Kidney glomerular epithelial cell (primary cell): ENCODE measurements at regions not wholly inside any gene's neighbourhood (a gene's known extent, or its start where the extent isn't known, plus 50 kb on each side); places are given as distances from the start of the nearest gene placed in this dataset.

Source experiments
- DNase-seq: peaks from one replicate; lab custom pipeline; 2025; lab: John Stamatoyannopoulos, UW

DNA sequence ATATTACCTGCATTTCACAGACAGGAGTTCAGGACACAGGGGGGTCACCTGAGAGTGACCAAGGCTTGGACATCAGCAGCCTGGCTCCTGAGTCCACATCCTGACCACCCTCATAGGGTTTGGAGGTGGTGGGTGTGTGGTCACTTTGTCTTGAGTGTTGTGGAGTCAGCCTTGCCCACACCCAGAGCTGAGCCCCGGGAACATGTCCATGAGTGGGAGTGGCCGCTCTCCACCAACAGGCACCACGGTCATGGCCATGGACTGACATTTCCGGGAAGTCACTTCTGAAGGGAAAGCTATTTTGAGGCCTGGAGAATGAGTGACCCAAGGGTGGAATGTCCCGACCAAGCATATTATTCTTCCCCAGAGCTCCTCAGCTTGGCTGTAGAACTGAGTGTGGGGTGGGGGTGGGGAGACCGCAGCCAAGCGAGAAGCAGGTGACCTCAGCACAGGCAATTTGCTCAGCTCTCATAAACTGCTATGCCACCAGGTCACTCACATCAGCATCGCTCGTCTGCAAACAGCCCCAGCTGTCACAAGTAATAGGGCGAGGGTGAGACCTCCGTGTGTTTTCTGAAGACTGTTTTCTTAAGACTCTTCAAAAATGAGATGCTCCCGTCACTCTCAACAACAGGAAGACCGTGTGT, 348.6 kb upstream of the CDH4 start:
- DNase-seq: no peak

DNA sequence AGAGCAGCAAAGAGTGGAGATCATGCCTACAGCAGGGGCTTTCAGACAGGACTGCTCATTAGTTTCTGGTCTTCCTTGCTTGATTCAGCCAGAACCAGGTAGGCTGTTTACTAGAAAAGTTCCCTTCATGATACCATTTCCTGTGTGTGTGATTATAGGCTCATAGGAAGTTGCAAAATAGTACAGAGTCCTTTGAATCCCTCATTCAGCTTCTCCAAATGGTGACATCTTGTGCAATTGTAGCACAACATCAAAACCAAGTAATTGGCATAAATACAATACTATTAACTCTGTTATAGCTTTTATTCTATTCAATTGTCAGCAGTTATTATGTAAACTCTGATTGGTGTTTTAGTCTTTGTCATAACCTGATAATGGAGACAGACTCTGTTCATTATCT, 347.3 kb upstream of the CDH4 start:
- DNase-seq: no peak

DNA sequence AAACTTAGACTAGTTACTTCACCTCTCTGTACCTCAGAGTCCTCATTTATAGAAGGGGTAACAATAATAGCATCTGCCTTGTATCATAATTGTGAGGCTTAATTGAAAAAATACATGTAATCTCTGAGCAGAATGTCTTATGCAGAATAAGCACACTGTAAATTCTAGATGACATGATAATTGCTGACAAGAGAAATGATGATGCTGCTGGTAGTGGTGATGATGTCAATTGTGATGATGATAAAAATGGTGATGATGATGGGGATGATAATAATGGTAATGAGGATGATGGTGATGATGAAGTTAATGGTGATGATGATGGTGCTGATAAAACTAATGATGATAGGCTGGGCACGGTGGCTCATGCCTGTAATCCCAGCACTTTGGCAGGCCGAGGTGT, 346.1 kb upstream of the CDH4 start:
- DNase-seq: no peak

DNA sequence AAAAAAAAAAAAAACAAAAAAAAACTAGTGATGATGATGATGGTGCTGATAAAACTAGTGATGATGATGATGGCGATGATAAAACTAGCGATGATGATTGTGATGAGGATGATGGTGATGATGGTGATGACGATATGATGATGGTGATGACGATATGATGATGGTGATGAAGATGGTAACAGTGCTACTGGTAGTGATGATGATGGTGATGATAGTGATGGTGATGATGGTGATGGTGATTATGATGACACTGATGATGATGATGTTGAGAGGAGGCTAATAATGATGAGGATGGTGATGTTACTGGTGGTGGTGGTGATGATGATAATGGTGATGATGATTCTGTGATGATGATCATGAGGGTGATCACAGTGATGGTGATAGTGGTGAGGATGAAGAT, 345.5 kb upstream of the CDH4 start:
- DNase-seq: no peak

DNA sequence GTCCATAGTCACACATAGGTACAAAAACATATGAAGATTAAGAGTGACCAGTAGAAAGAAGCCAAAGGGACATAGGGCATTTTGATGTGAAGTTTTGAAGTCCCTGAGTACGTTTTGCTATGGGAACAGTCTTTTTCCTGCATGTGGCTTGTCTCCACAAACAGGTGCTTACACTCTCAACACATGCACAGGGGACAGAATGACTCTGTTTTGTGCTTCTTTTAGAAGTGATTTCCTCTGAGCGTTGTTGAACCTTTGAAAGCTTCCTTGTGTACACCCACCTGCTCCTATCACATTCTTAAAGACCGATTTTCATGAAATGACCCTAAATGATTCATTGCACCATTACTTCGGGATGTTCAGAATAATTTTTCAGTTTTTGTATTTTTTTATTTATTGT, 338.8 kb upstream of the CDH4 start:
- DNase-seq: no peak

DNA sequence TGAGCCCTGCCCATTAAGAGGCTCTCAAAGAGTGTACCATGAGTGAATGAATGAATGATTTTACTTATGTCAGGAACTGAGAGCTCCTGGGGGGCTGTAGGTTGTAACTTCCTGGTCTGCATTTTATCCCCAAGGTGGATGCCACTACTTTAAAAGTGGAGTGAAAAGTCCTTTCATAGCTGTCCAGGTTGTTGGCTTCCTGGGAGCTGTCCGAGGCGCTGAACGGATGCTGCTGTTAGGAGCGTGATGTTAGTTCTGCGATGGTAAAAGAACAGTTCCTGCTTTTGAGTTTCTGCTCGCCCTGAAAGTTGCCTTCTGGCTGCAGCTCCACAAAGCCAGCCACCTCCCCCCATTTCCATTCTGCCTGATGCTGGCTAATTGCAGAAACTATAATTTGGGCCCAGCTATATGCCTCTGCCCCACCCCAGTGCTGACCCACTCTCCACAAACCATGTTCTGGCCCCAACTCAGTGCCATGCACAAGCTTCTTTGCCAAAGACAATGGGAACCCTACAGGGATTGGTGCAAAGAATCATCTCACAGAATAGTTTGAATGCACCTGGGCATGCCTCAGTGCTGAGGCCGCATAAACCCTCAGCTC, 330.9 kb upstream of the CDH4 start:
- peak; percentile 16 for DNase-seq

DNA sequence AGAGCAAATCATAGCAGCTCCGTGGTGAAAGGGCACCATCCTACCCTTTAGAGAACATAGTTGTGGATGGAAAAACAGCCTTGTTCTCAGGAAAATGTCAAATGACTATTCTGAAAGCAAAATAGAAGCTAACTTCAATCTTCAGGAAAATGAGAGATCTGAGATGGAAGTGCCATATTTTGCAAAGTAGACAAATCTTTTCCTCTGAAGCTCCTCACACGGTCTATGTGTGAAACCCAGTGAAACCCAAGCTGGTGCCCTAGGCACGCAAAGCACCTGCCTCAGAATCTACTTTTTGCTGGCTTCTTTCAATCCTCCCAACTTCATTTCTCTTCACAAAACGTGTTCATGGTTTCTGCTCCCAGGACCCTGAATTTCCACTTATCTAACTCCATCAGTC, 325.2 kb upstream of the CDH4 start:
- DNase-seq: no peak

DNA sequence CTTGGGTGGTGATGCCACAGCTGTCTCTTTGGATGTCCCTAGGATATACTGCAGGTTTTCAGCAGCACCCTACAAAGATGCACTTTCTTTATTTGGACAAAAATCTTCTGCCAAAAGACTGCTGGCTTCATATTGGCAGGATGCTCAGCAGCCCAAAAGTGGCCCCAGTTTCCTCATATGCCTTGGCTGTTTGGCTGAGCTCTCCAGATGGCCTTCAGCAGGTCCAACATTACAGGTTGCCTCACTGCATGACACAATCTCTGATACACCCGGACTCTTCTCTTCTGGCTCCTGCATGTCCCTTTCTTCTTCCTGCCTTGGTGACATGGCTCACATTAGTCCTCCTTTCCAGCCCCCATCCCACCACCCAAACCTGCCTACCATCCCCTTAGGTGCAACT, 323.7 kb upstream of the CDH4 start:
- DNase-seq: no peak

DNA sequence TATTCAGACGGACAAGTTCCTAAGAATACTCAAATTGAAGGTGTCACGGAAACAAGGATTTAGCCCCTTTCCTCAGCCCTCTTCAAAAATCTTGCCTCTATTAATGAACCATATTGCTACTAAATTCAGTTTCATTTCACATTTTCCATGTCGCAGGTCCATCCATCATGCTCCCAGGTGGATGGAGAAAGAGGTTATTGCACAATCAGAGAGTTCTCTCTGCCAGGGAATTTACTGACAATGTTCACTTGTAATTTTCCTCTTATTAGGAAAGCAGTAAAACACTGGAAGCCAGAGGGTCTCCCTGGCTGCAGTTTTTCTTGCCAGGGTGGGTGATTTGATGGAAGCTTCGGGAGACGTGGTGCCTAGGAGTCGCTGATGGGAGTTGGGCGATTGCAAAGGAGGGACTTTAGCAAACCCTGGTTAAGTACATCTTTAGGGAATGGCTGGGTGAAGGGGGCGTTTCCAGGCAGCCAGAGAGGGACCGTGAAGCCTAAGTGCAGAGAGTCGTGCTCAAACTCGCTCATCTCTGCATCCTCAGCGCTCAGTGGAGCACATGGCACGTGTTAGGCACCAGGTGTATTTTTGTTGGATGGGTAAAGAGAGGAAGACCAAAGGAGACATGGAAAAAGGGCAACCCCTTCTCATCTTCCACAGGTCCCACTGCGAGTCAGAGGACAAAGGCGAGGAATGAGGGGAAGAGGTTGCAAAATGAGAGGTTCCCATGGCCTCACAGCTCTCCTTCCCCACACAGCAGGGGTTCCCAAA, 321.9 kb upstream of the CDH4 start:
- no peak for DNase-seq

DNA sequence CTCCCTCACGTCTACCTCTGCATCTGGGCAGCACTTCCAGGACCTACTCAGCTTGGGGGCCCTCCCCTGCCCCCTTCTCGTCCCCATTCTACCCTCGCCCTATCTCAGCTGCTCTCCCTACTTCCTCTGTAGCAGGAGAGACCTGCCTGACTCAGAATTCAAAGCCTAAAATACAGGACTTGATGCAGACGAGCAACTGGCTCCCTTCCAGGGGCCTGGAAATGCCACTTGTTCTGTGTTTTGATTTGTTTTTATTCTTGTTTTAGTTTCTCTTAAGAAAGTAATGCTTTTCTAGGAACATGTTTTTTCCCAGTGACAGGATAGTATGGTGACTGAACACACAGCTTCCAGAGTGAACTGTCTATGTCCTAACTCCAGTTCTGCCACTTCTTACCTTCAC, 320.4 kb upstream of the CDH4 start:
- no peak for DNase-seq

DNA sequence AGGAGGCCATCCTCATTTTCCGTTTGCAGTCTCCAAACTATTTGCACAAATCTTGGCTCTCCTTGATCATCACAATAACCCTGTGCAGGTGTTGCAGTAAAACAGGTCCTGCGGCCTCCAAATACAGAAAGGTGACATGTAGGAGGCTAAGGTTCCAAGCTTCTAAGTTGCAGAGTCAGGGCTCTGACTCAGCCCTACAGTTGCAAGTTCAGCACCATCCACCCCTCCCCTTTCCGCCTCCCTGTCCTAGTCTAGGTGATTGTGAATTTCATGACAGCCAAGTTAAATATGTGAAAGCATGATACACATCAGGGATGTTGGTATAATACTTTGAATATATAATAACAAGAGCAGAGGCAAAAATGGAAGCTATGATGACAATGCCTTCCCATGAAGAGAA, 317.3 kb upstream of the CDH4 start:
- no peak for DNase-seq

DNA sequence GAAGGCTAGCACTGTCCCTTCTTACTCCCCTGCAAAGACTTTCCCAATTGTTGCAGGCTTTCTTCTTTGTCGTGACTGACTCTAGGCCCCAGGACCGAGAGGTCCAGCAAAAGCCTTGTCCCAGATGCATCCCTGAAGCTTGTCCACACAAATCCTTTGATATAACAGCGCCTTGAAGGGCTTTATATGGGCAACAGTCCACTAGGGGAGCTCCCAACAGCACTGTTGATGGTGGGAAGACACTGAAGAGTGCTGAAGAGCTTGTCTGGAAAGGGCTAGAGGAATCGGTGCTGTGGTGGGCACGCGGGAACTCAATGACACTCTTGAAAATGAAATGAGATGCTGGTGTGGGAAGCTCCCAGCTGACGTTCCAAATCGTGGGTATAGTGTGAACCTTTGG, 316.1 kb upstream of the CDH4 start:
- DNase-seq: no peak

DNA sequence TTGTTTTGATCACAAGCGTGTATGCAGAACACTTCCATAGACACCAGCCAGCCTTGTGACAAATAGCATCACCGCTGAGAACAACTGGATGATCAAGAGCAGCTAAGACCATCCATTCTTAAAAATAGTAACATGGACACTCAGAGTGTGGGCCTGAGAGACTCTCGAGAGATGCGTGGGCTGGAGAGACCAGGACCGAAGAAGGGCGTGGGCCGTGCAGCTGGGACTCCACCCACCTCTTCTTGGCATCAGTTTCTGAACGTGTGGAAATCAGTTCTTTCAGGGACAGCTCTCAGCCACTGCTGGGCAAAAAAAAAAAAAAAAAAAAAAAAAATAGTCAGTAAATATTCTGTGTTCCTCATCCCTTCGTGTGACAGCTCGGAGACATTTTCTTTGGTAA, 314.5 kb upstream of the CDH4 start:
- DNase-seq: no peak

DNA sequence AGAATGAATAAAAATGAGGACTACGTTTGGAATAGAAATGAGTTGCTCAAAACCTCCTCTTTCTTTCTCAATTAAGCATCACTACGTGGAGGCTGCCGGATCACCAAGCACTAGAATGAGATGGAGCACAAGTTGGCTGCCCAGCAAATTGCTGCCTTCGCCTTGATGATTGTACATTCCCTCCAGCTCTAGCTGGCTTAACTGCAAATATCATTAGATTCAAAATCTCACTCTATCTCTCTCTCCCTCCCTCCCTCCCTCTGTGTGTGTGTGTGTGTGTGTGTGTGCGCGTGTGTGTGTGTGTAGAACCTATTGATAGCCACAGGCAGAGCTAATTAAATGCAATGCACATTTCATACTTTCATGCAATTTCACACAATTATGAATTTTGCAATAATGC, 310.7 kb upstream of the CDH4 start:
- DNase-seq: no peak

DNA sequence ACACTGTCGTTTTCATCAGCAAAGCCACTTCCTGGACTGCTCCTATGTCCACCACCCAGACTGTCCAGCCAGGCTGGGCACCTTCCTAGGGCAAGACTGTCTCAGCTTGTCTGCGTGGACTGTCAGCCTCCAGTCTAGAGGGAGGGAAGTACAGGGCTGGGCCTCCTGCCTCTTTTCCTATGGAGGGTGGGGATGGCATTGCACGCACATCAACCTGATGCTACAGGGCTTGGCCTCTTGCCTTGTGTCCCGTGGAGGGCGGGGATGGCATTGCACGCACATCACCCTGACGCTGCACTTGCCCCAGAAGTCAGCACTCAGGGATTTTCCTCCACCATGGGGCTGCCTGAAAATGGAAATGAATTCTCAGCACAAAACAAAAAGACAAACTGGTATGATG, 304.2 kb upstream of the CDH4 start:
- DNase-seq: no peak

DNA sequence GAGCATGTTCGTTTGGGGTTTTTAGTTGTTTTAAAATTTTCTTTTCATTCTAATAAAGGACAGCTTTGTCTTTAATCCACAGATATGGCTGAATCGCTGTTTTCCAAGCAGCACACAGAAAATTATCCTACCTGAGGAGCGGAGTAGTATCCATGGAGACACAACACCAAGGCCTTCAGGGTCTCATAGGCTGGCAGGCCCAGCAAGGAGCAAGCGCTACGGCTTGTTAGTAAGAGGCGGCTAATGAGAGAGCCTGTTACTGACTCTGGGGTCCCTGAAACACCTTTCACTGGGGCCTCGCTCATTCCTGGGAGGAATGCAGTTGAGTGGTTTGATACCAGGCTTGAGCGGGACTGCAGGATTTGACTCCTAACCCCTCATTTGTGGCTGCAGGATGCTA, 303.8 kb upstream of the CDH4 start:
- DNase-seq: no peak

DNA sequence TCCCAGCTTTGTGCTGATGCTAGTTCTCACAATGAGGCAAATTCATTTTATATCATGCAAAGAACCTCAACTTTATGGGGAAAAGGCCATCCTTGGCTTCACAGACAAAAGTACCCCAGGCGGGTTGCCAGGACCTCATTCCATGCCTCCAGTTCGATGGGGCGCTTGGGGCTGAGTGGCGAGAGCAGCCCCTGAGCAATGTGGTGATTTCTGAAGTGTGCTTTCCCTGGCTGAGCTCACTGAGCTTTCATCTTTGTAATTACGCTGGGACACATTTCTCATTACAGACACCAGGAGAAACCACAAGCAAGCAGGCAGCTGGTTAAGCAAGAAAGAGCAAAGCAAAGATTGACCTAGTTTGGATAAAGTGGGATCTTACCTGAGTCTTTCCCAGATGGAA, 301.5 kb upstream of the CDH4 start:
- no peak for DNase-seq

DNA sequence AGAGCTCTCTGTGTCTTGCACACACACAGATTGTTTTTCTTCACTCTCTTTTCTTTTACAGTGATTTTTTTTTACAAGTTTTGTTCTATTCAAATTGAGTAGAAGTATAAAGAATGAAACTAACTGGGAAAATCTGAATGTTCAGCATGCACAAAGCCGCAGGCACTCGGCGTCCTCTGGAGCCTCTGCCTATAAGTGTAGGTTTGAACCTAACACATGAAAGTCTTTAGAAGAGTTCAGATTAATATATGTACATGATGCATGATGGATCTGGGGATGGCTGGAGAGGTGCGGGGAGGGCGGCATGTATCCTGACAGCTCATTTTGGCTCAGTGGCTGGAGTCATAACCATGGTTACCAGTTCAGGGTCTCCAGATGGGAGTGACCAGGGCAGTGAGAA, 301.1 kb upstream of the CDH4 start:
- DNase-seq: no peak

DNA sequence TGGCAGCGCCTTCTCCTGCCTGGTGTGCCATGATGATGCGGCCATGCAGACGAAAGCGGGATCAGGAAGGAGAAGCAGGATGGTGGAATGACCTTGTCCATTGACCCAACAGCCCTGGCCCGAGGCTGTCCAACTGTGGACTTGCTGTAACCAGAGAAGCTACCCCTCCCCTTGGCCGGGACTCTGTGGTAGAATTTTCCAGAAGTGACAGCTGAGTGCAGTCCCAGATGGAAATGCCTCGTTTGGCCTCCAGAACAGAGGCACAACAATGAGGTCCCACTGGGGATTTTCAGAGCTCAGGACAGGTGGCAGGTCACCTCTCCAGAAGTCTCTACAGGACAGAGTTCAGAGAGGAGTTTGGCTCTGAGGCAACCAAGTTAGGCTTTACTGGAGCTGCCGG, 299.2 kb upstream of the CDH4 start:
- no peak for DNase-seq

DNA sequence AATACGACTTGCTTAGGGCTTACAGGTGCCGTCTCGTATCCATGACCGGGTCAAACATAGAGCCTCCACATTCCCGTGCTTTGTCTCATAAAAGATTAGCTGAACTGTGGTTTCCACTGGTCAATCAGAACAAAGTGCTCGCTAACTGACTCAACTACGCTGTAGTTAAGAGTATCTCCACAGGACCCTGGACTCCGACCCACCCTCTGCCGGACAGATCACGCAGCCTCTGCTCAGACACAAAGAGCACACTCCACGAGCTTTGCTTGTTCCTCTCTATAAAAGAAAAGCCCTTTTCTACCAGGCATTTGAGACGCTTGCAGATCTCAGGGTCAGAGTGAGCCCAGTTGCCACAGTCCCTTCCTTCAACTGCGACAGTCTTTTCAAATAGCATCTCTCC, 298.7 kb upstream of the CDH4 start:
- no peak for DNase-seq

DNA sequence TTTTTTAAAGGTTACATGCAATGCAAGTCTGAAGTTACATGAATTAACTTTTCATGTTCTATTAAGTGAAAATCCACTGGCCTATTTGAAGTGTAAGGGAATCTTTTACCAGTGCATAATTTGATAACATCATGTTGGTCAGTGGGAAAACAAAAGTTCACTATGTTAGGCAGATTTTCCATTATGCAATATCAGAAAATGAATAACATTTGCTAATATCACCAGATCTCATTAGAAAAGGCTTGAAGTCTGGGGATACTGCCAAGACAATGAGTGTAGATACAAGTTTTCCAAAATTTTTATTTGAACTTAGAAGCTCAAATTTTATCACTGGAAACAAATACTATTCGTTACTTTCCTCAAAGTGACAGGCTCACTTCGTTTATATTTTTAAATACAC, 296.4 kb upstream of the CDH4 start:
- DNase-seq: no peak

DNA sequence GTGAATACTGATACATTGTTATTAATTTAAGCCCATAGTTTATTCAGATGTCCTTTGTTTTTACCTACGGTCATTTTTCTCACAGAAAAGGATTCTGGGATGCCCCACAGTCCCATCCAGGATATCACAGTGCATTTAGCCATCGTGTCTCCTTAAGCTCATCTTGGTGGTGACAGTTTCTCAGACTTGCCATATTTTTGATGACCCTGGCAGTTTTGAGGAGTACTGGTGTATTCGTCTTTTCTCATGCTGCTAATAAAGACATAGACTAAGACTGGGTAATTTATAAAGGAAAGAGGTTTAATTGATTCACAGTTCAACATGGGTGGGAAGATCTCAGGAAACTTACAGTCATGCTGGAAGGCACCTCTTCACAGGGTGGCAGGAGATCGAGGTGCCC, 295.9 kb upstream of the CDH4 start:
- DNase-seq: no peak

DNA sequence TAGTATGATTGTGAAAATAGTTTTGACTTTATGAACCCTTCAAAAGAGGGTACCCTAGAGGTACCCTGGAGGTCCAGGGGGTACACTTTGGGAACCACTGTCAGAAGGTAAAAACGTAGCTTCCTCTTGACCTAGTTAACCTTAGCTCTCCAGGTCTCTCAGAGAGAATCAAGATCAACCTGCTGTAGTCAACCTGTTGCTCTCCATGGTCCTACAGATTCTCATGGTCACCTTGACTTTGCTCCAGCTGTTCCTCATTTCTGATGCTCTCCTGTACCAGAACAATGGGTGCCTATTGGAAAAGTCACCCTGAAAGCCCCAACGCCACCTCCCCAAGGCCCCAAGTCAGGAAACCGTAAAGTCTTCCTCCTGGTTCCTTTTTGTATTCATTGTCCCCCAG, 294.4 kb upstream of the CDH4 start:
- no peak for DNase-seq

DNA sequence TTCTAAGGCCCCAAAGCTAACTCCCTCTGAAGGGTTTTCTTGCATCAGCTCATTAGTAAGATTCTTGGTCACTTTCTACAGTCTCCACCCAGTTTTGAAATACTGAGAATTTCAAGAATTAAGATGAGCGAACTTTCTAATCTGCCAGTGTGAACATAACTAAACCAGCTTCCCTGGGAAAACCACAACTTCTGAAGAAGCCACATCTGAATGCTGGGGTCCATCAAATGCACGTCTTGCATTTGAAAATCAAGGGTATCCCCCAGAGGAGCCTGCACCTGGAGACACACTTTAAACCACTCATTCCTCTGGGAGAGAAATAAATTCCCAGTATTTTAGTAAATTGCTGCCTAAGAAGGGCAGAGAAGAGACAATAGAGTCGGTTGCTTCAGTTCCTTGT, 292.1 kb upstream of the CDH4 start:
- no peak for DNase-seq
